B cell (primary cell): ENCODE measurements at regions not wholly inside any gene's neighbourhood (a gene's known extent, or its start where the extent isn't known, plus 50 kb on each side); places are given as distances from the start of the nearest gene placed in this dataset.

Source experiments
- CTCF ChIP-seq: fragments of 200-600 bp; IDR thresholded peaks from one replicate; pipeline ENCODE4 v1.8.0; 2022; ENCODE audit warnings: antibody characterized with exemption, mild to moderate bottlenecking
- EZH2 ChIP-seq: IDR thresholded peaks from 2 replicates; pipeline ENCODE4 v1.6.1; 2012; ENCODE audit warnings: borderline replicate concordance, low read depth, mild to moderate bottlenecking, moderate library complexity, low read length; ENCODE audit not compliant: insufficient read depth, poor library complexity, severe bottlenecking

GRCh38 chr9:79895232-79895631, 323.5 kb downstream of the TLE4 start:
- TF ChIP-seq CTCF (no peak), EZH2 (no peak)
